ENCODE measurements at regions not wholly inside any gene's neighbourhood (a gene's known extent, or its start where the extent isn't known, plus 50 kb on each side); places are given as distances from the start of the nearest gene placed in this dataset.
"Not testable (repeated sequence)": the region's sequence is repeated elsewhere in the genome, so short reads cannot be mapped to it uniquely, and the experiment has no call there.

DNA sequence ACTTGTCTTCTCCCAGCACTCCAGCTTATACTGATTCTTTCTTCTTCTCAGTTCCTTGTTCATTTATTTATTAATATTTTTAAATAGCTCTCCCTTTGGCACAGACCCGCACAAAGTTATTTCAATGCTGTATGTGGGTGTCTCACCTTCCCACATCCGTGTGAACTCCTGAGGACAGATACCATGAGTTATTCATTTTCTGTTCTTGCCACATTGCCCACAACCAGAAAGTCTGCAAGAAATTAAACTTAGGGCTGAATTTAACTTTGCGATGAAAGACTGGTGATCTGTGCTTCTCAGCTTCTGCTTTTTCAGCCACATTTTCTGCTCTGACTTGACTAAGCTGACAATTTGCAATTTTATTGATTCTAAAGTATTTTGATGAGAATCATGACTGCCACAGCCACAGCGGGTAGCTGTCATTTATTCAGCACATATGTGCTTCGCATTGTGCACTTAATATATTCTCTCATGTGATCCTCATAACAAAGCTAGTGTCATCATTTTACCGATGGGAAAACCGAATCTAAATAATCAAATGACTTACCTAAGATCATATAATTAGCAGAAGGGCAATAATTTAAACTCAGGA is 569.8 kb downstream of the EDEM1 start:
- Histone ChIP-seq H3K4me1 (ENCODE audit: control insufficient read depth in 2 of 2, insufficient read depth in 2 of 2, low read length in 2 of 2) (no peaks in the 10 kb centered on the region), H3K4me3 (ENCODE audit: low read length in 2 of 2) (no peak overlapping the region), H3K9me3 (ENCODE audit: control insufficient read depth in 2 of 2, low read length in 2 of 2) (no peaks in the 10 kb centered on the region), H3K36me3 (ENCODE audit: control insufficient read depth in 2 of 2, insufficient read depth in 2 of 2, low read length in 2 of 2) (no peaks in the 10 kb centered on the region), H3K9ac (ENCODE audit: low read depth in 1 of 2, low read length in 2 of 2) (no peak overlapping the region), H3K27ac (ENCODE audit: low read depth in 2 of 2, low read length in 2 of 2) (no peak overlapping the region), H3K27me3 (ENCODE audit: control insufficient read depth in 2 of 2, insufficient read depth in 2 of 2, low read length in 2 of 2) (no peaks in the 10 kb centered on the region)

GRCh38 chr3:5758699-5759098 is 571.2 kb downstream of the EDEM1 start:
- Histone ChIP-seq H3K36me3 (ENCODE audit: control insufficient read depth in 2 of 2, insufficient read depth in 2 of 2, low read length in 2 of 2) (no peaks in the 10 kb centered on the region), H3K4me3 (ENCODE audit: low read length in 2 of 2) (no peak overlapping the region), H3K27ac (ENCODE audit: low read depth in 2 of 2, low read length in 2 of 2) (no peak overlapping the region), H3K27me3 (ENCODE audit: control insufficient read depth in 2 of 2, insufficient read depth in 2 of 2, low read length in 2 of 2) (no peaks in the 10 kb centered on the region), H3K9me3 (ENCODE audit: control insufficient read depth in 2 of 2, low read length in 2 of 2) (no peaks in the 10 kb centered on the region), H3K9ac (ENCODE audit: low read depth in 1 of 2, low read length in 2 of 2) (no peak overlapping the region), H3K4me1 (ENCODE audit: control insufficient read depth in 2 of 2, insufficient read depth in 2 of 2, low read length in 2 of 2) (no peaks in the 10 kb centered on the region)

DNA sequence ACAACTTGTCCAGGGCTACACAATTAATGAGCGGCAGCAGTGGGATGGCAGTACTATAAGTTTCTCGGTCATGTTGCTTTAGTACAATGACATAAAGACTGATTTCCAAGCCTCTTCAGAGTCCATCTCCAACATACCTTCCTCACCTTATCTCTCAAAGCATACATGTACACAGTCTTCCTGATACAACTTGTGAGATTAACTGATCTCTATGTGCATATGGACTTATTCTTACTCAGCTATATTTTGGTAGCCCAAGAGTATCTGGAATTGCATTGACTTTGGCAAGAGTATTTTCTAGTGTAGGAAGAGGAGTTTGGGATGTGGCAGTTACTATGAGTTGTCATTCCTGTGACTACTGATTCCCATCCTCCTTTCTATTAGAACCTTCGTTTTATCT is 575.0 kb downstream of the EDEM1 start:
- H3K27me3 ChIP-seq (ENCODE audit: control insufficient read depth in 2 of 2, insufficient read depth in 2 of 2, low read length in 2 of 2), result no peaks in the 10 kb centered on the region
- H3K36me3 ChIP-seq (ENCODE audit: control insufficient read depth in 2 of 2, insufficient read depth in 2 of 2, low read length in 2 of 2), result no peaks in the 10 kb centered on the region
- no peaks in the 10 kb centered on the region for H3K9me3 ChIP-seq (ENCODE audit: control insufficient read depth in 2 of 2, low read length in 2 of 2)
- H3K27ac ChIP-seq (ENCODE audit: low read depth in 2 of 2, low read length in 2 of 2), result no peak overlapping the region
- H3K4me3 ChIP-seq (ENCODE audit: low read length in 2 of 2), result no peak overlapping the region
- H3K4me1 ChIP-seq (ENCODE audit: control insufficient read depth in 2 of 2, insufficient read depth in 2 of 2, low read length in 2 of 2), result no peaks in the 10 kb centered on the region
- no peak overlapping the region for H3K9ac ChIP-seq (ENCODE audit: low read depth in 1 of 2, low read length in 2 of 2)

GRCh38 chr3:5766848-5767247 is 579.3 kb downstream of the EDEM1 start:
- no peaks in the 10 kb centered on the region for H3K27me3 ChIP-seq (ENCODE audit: control insufficient read depth in 2 of 2, insufficient read depth in 2 of 2, low read length in 2 of 2)
- no peaks in the 10 kb centered on the region for H3K36me3 ChIP-seq (ENCODE audit: control insufficient read depth in 2 of 2, insufficient read depth in 2 of 2, low read length in 2 of 2)
- no peak overlapping the region for H3K9ac ChIP-seq (ENCODE audit: low read depth in 1 of 2, low read length in 2 of 2)
- no peak overlapping the region for H3K27ac ChIP-seq (ENCODE audit: low read depth in 2 of 2, low read length in 2 of 2)
- H3K4me3 ChIP-seq (ENCODE audit: low read length in 2 of 2), result no peak overlapping the region
- no peaks in the 10 kb centered on the region for H3K4me1 ChIP-seq (ENCODE audit: control insufficient read depth in 2 of 2, insufficient read depth in 2 of 2, low read length in 2 of 2)
- H3K9me3 ChIP-seq (ENCODE audit: control insufficient read depth in 2 of 2, low read length in 2 of 2), result no peaks in the 10 kb centered on the region

- H3K9me3 ChIP-seq (ENCODE audit: control insufficient read depth in 2 of 2, low read length in 2 of 2), result no peaks in the 10 kb centered on the region
- H3K27me3 ChIP-seq (ENCODE audit: control insufficient read depth in 2 of 2, insufficient read depth in 2 of 2, low read length in 2 of 2), result no peaks in the 10 kb centered on the region
- no peaks in the 10 kb centered on the region for H3K36me3 ChIP-seq (ENCODE audit: control insufficient read depth in 2 of 2, insufficient read depth in 2 of 2, low read length in 2 of 2)
These were observed 579.8 kb downstream of the EDEM1 start for GRCh38 chr3:5767304-5767703.

DNA sequence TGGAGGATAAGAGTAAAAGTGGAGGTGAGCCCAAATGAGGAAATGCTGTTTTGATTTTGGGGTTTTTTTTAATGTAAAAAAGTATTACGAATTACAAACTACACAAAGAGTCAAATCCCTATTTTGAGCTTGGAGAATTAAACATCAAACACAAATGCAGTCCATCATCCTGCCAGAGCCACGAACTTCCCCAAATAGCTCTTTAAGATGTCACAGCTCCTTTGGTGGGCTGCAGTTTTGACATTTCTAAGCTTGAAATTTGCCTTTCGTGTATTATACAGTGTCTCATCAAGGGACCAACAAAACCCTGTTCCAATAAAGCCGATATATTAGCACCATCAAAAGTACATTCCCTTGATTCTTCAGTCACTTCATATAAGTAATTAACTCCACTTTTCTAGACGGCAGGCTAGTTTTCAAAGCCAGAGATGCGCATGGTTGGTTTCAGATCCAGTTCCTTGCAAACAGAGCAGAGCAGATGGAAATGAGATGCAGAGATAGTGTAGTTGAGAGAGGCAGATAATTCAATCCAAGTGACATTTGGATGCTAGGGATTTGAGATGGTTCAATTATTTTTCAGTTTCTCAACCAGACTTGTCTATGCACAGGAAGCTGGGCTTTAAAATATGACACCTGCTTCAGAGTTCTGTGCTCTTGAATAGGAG is 580.9 kb downstream of the EDEM1 start:
- H3K27ac ChIP-seq (ENCODE audit: low read depth in 2 of 2, low read length in 2 of 2), result no peak overlapping the region
- no peaks in the 10 kb centered on the region for H3K36me3 ChIP-seq (ENCODE audit: control insufficient read depth in 2 of 2, insufficient read depth in 2 of 2, low read length in 2 of 2)
- no peaks in the 10 kb centered on the region for H3K9me3 ChIP-seq (ENCODE audit: control insufficient read depth in 2 of 2, low read length in 2 of 2)
- H3K27me3 ChIP-seq (ENCODE audit: control insufficient read depth in 2 of 2, insufficient read depth in 2 of 2, low read length in 2 of 2), result no peaks in the 10 kb centered on the region
- H3K4me3 ChIP-seq (ENCODE audit: low read length in 2 of 2), result no peak overlapping the region
- H3K9ac ChIP-seq (ENCODE audit: low read depth in 1 of 2, low read length in 2 of 2), result no peak overlapping the region
- no peaks in the 10 kb centered on the region for H3K4me1 ChIP-seq (ENCODE audit: control insufficient read depth in 2 of 2, insufficient read depth in 2 of 2, low read length in 2 of 2)

More at GRCh38 chr3:5767304-5767703, 579.8 kb downstream of the EDEM1 start:
- no peak overlapping the region for H3K4me3 ChIP-seq (ENCODE audit: low read length in 2 of 2)
- no peak overlapping the region for H3K9ac ChIP-seq (ENCODE audit: low read depth in 1 of 2, low read length in 2 of 2)
- H3K4me1 ChIP-seq (ENCODE audit: control insufficient read depth in 2 of 2, insufficient read depth in 2 of 2, low read length in 2 of 2), result no peaks in the 10 kb centered on the region
- H3K27ac ChIP-seq (ENCODE audit: low read depth in 2 of 2, low read length in 2 of 2), result no peak overlapping the region

- H3K4me3 ChIP-seq (ENCODE audit: low read length in 2 of 2), result no peak overlapping the region
- H3K36me3 ChIP-seq (ENCODE audit: control insufficient read depth in 2 of 2, insufficient read depth in 2 of 2, low read length in 2 of 2), result no peaks in the 10 kb centered on the region
- no peak overlapping the region for H3K9ac ChIP-seq (ENCODE audit: low read depth in 1 of 2, low read length in 2 of 2)
- H3K27ac ChIP-seq (ENCODE audit: low read depth in 2 of 2, low read length in 2 of 2), result no peak overlapping the region
- H3K27me3 ChIP-seq (ENCODE audit: control insufficient read depth in 2 of 2, insufficient read depth in 2 of 2, low read length in 2 of 2), result no peaks in the 10 kb centered on the region
- no peaks in the 10 kb centered on the region for H3K4me1 ChIP-seq (ENCODE audit: control insufficient read depth in 2 of 2, insufficient read depth in 2 of 2, low read length in 2 of 2)
- H3K9me3 ChIP-seq (ENCODE audit: control insufficient read depth in 2 of 2, low read length in 2 of 2), result no peaks in the 10 kb centered on the region
These were observed 582.3 kb downstream of the EDEM1 start for GRCh38 chr3:5769825-5770224.

GRCh38 chr3:5774337-5774736 is 586.8 kb downstream of the EDEM1 start:
- Histone ChIP-seq H3K27ac (ENCODE audit: low read depth in 2 of 2, low read length in 2 of 2) (no peak overlapping the region), H3K9ac (ENCODE audit: low read depth in 1 of 2, low read length in 2 of 2) (no peak overlapping the region), H3K27me3 (ENCODE audit: control insufficient read depth in 2 of 2, insufficient read depth in 2 of 2, low read length in 2 of 2) (no peaks in the 10 kb centered on the region), H3K9me3 (ENCODE audit: control insufficient read depth in 2 of 2, low read length in 2 of 2) (no peaks in the 10 kb centered on the region), H3K4me1 (ENCODE audit: control insufficient read depth in 2 of 2, insufficient read depth in 2 of 2, low read length in 2 of 2) (no peaks in the 10 kb centered on the region), H3K36me3 (ENCODE audit: control insufficient read depth in 2 of 2, insufficient read depth in 2 of 2, low read length in 2 of 2) (no peaks in the 10 kb centered on the region), H3K4me3 (ENCODE audit: low read length in 2 of 2) (no peak overlapping the region)

DNA sequence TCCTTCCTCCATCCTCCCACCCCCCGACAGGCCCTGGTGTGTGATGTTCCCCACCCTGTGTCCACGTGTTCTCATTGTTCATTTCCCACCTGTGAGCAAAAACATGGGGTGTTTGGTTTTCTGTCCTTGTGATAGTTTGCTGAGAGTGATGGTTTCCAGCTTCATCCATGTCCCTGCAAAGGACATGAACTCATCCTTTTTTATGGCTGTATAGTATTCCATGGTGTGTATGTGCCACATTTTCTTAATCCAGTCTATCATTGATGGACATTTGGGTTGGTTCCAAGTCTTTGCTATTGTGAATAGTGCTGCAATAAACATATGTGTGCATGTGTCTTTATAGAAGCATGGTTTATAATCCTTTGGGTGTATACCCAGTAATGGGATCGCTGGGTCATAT is 587.6 kb downstream of the EDEM1 start:
- not testable (repeated sequence) for H3K27ac ChIP-seq (ENCODE audit: low read depth in 2 of 2, low read length in 2 of 2); H3K4me1 ChIP-seq (ENCODE audit: control insufficient read depth in 2 of 2, insufficient read depth in 2 of 2, low read length in 2 of 2); H3K4me3 ChIP-seq (ENCODE audit: low read length in 2 of 2); H3K36me3 ChIP-seq (ENCODE audit: control insufficient read depth in 2 of 2, insufficient read depth in 2 of 2, low read length in 2 of 2); H3K9me3 ChIP-seq (ENCODE audit: control insufficient read depth in 2 of 2, low read length in 2 of 2); H3K9ac ChIP-seq (ENCODE audit: low read depth in 1 of 2, low read length in 2 of 2); H3K27me3 ChIP-seq (ENCODE audit: control insufficient read depth in 2 of 2, insufficient read depth in 2 of 2, low read length in 2 of 2)

GRCh38 chr3:5784690-5785089 is 597.2 kb downstream of the EDEM1 start:
- no peak overlapping the region for H3K9ac ChIP-seq (ENCODE audit: low read depth in 1 of 2, low read length in 2 of 2)
- no peaks in the 10 kb centered on the region for H3K36me3 ChIP-seq (ENCODE audit: control insufficient read depth in 2 of 2, insufficient read depth in 2 of 2, low read length in 2 of 2)
- no peaks in the 10 kb centered on the region for H3K9me3 ChIP-seq (ENCODE audit: control insufficient read depth in 2 of 2, low read length in 2 of 2)
- no peaks in the 10 kb centered on the region for H3K27me3 ChIP-seq (ENCODE audit: control insufficient read depth in 2 of 2, insufficient read depth in 2 of 2, low read length in 2 of 2)
- no peak overlapping the region for H3K4me3 ChIP-seq (ENCODE audit: low read length in 2 of 2)
- H3K27ac ChIP-seq (ENCODE audit: low read depth in 2 of 2, low read length in 2 of 2), result no peak overlapping the region
- peaks cover 0 to 2% of the 10 kb centered on the region in 2 donors for H3K4me1 ChIP-seq (ENCODE audit: control insufficient read depth in 2 of 2, insufficient read depth in 2 of 2, low read length in 2 of 2)

Measured in mucosa of rectum (tissue), 2 donors.